H1 (cell line): ENCODE measurements at regions not wholly inside any gene's neighbourhood (a gene's known extent, or its start where the extent isn't known, plus 50 kb on each side); places are given as distances from the start of the nearest gene placed in this dataset.

ENCODE experiments used
- CEBPB ChIP-seq: IDR thresholded peaks from 2 replicates; pipeline ENCODE4 v1.6.1; 2012; ENCODE audit warnings: low read depth, low read length
- CREB1 ChIP-seq: IDR thresholded peaks from 2 replicates; pipeline ENCODE4 v1.6.1; 2012; ENCODE audit warnings: inconsistent platforms
- CTCF ChIP-seq, 3 experiments: IDR thresholded peaks; 1 replicate in 2 of 3; 2 replicates in 1 of 3; pipeline versions ENCODE4 v1.5.1 to v1.6.1; 2011; ENCODE audit warnings: low read length in 3 of 3, mild to moderate bottlenecking in 3 of 3, inconsistent platforms in 2 of 3, low read depth in 1 of 3, moderate library complexity in 1 of 3; ENCODE audit not compliant: insufficient read depth in 1 of 3; ENCODE audit errors: control extremely low read depth in 1 of 3
- EP300 ChIP-seq, 2 experiments: IDR thresholded peaks; 1 replicate in 1 of 2; 2 replicates in 1 of 2; pipeline ENCODE4 v1.6.1; 2011 to 2012; ENCODE audit warnings: low read depth in 2 of 2, low read length in 2 of 2, mild to moderate bottlenecking in 2 of 2, borderline replicate concordance in 1 of 2, inconsistent platforms in 1 of 2, moderate library complexity in 1 of 2
- EZH2 ChIP-seq: fragments of 200-600 bp; sonication (generic); IDR thresholded peaks from 2 replicates; pipeline ENCODE4 v1.7.1; 2012; ENCODE audit warnings: low read depth, mild to moderate bottlenecking, moderate library complexity, low read length, inconsistent platforms; ENCODE audit not compliant: severe bottlenecking
- MAX ChIP-seq: IDR thresholded peaks from 2 replicates; pipeline ENCODE4 v1.6.1; 2012; ENCODE audit warnings: inconsistent platforms
- POLR2A ChIP-seq, 2 experiments: IDR thresholded peaks; 1 replicate in 1 of 2; 2 replicates in 1 of 2; pipeline ENCODE4 v1.6.1; 2011; ENCODE audit warnings: low read depth in 2 of 2, low read length in 2 of 2, mild to moderate bottlenecking in 2 of 2; ENCODE audit errors: control extremely low read depth in 1 of 2
- TBP ChIP-seq: IDR thresholded peaks from 2 replicates; pipeline ENCODE4 v1.6.1; 2011; ENCODE audit warnings: low read depth, low read length, improper control_type of control experiment
- TCF12 ChIP-seq: IDR thresholded peaks from 2 replicates; pipeline ENCODE4 v1.6.1; 2011; ENCODE audit warnings: low read depth, mild to moderate bottlenecking, low read length
- USF2 ChIP-seq: IDR thresholded peaks from 2 replicates; pipeline ENCODE4 v1.6.1; 2011; ENCODE audit warnings: low read length, improper control_type of control experiment

DNA sequence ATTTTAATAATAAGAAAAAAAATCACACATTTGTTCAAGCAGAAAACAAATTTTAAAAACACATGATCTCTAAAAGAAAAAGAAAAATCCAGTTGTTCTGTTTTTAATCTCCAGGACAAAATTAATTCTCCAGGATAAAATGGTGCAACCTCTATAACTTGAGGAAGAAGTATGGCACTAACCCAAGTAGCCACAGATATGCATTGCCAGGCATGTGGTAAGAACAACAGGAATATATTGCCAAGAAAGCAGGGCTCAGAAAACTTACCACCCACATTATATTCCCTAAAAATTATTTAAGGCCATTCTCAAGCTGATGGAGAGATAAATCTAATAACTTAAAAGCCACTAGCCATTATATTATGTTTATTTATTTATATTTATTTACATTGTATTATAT is 295.7 kb upstream of the TMCO5A start:
- TF ChIP-seq CREB1 (no peak), CTCF (IDR thresholded peaks at IDR 0.05; ENCODE audit: control extremely low read depth in 1 of 3, insufficient read depth in 1 of 3, low read depth in 1 of 3, low read length in 3 of 3) (no peak), MAX (no peak), CEBPB (no peak), TCF12 (no peak), EZH2 (no peak), TBP (no peak), USF2 (no peak), POLR2A (IDR thresholded peaks at IDR 0.05; ENCODE audit: control extremely low read depth in 1 of 2, low read depth in 2 of 2, low read length in 2 of 2) (no peak), EP300 (IDR thresholded peaks at IDR 0.05; ENCODE audit: borderline replicate concordance in 1 of 2, low read depth in 2 of 2, low read length in 2 of 2) (no peak)
